ENCODE measurements at regions not wholly inside any gene's neighbourhood (a gene's known extent, or its start where the extent isn't known, plus 50 kb on each side); places are given as distances from the start of the nearest gene placed in this dataset.

DNA sequence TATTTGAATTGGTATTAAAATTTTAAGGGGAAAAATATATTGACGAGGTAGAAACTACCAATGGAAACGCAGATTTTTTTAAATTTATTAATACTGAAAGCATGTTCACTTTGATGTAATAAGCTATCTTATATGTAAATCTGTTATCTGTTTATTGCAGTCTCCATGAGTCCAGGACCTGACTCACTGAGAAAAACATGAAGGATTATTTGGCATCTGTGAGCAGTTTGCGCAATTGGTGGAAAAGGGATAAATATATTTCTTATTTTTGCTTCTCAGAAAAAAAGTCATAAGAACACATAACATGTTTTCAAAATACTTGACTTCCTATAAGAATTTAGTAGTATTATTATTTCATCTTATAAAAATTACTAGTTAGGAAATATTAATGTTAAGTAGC is 561.4 kb downstream of the ADCYAP1 start:
- TF ChIP-seq, protein P1, sequence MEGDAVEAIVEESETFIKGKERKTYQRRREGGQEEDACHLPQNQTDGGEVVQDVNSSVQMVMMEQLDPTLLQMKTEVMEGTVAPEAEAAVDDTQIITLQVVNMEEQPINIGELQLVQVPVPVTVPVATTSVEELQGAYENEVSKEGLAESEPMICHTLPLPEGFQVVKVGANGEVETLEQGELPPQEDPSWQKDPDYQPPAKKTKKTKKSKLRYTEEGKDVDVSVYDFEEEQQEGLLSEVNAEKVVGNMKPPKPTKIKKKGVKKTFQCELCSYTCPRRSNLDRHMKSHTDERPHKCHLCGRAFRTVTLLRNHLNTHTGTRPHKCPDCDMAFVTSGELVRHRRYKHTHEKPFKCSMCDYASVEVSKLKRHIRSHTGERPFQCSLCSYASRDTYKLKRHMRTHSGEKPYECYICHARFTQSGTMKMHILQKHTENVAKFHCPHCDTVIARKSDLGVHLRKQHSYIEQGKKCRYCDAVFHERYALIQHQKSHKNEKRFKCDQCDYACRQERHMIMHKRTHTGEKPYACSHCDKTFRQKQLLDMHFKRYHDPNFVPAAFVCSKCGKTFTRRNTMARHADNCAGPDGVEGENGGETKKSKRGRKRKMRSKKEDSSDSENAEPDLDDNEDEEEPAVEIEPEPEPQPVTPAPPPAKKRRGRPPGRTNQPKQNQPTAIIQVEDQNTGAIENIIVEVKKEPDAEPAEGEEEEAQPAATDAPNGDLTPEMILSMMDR (IDR thresholded peaks at IDR 0.05; ENCODE audit: low read depth, low read length), result no peak
- TF ChIP-seq POLR2A (IDR thresholded peaks at IDR 0.05; ENCODE audit: extremely low read depth, insufficient read length) (no peak), MYC (IDR thresholded peaks at IDR 0.05; ENCODE audit: low read depth, low read length) (no peak)
- TF ChIP-seq, protein P2, sequence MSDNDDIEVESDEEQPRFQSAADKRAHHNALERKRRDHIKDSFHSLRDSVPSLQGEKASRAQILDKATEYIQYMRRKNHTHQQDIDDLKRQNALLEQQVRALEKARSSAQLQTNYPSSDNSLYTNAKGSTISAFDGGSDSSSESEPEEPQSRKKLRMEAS (IDR thresholded peaks at IDR 0.05; ENCODE audit: low read depth, low read length), result no peak
